ENCODE measurements at regions not wholly inside any gene's neighbourhood (a gene's known extent, or its start where the extent isn't known, plus 50 kb on each side); places are given as distances from the start of the nearest gene placed in this dataset.

GRCh38 chrX:42432552-42432951 is 345.4 kb downstream of the PPP1R2C start:
- TF ChIP-seq SMAD4 (CRISPR knock-in tag; IDR thresholded peaks at IDR 0.05) (no peak), CTCF (IDR thresholded peaks at IDR 0.05) (no peak), AFF4 (CRISPR knock-in tag; IDR thresholded peaks at IDR 0.05; ENCODE audit: borderline replicate concordance) (no peak), ATF3 (CRISPR knock-in tag; conservative IDR thresholded peaks at IDR 0.05) (no peak), RELA (CRISPR knock-in tag; IDR thresholded peaks at IDR 0.05; ENCODE audit: borderline replicate concordance) (no peak), MYBL2 (CRISPR knock-in tag; IDR thresholded peaks at IDR 0.05) (no peak), ARID4B (CRISPR knock-in tag; IDR thresholded peaks at IDR 0.05; ENCODE audit: borderline replicate concordance) (no peak), CREB1 (CRISPR knock-in tag; IDR thresholded peaks at IDR 0.05) (no peak), ZNF396 (CRISPR knock-in tag; IDR thresholded peaks at IDR 0.05; ENCODE audit: borderline replicate concordance) (no peak), MAX (CRISPR knock-in tag; IDR thresholded peaks at IDR 0.05) (no peak), NR3C1 (CRISPR knock-in tag; conservative IDR thresholded peaks at IDR 0.05; ENCODE audit: low read depth) (no peak), ATF2 (CRISPR knock-in tag; IDR thresholded peaks at IDR 0.05; ENCODE audit: borderline replicate concordance, low read depth) (no peak)

Data from WTC11 (cell line).